Keratinocyte (primary cell): ENCODE measurements at regions not wholly inside any gene's neighbourhood (a gene's known extent, or its start where the extent isn't known, plus 50 kb on each side); places are given as distances from the start of the nearest gene placed in this dataset.

Experiments used
- CTCF ChIP-seq, 3 experiments: IDR thresholded peaks in 1 of 3; conservative IDR thresholded peaks in 1 of 3; optimal IDR thresholded peaks in 1 of 3; 2 replicates in 2 of 3; 3 replicates in 1 of 3; pipeline versions ENCODE3 to v1.5.1; 2011; ENCODE audit warnings: low read length in 3 of 3, mild to moderate bottlenecking in 3 of 3, moderate library complexity in 2 of 3, control low read depth in 1 of 3, inconsistent platforms in 1 of 3; ENCODE audit not compliant: insufficient read depth in 2 of 3; ENCODE audit errors: extremely low read depth in 1 of 3
- EZH2 ChIP-seq: IDR thresholded peaks from one replicate; pipeline ENCODE4 v1.6.1; 2012; ENCODE audit warnings: inconsistent platforms, mild to moderate bottlenecking, low read length, moderate library complexity

GRCh38 chr5:74570250-74570649 lies 70.3 kb downstream of the ENC1 start:
- TF ChIP-seq CTCF (optimal IDR thresholded peaks at IDR 0.05 in 1 of 3, IDR thresholded peaks at IDR 0.05 in 1 of 3, conservative IDR thresholded peaks at IDR 0.05 in 1 of 3; ENCODE audit: extremely low read depth in 1 of 3, insufficient read depth in 2 of 3, low read length in 3 of 3) (no peak), EZH2 (no peak)
